HFF-Myc (cell line): ENCODE measurements at regions not wholly inside any gene's neighbourhood (a gene's known extent, or its start where the extent isn't known, plus 50 kb on each side); places are given as distances from the start of the nearest gene placed in this dataset.
"Not testable (repeated sequence)": the region's sequence is repeated elsewhere in the genome, so short reads cannot be mapped to it uniquely, and the experiment has no call there.

Experiments
- DNase-seq: peaks from one replicate; pipeline ENCODE4 v3.0.0-alpha.2; 2011; ENCODE audit warnings: low read depth; ENCODE audit errors: extremely low read depth
- H3K4me3 ChIP-seq: replicated peaks from 2 replicates; pipeline ENCODE4 v1.5.1; 2011; ENCODE audit warnings: low read depth, mild to moderate bottlenecking, control low read depth, low read length
- CTCF ChIP-seq: IDR thresholded peaks from 2 replicates; pipeline ENCODE4 v1.5.1; 2012; ENCODE audit warnings: mild to moderate bottlenecking, low read depth, low read length, control low read depth; ENCODE audit errors: missing control alignments

- TF ChIP-seq CTCF: no peak
- no peak overlapping the region for H3K4me3 ChIP-seq
- DNase-seq: no peak
These were observed 411.3 kb downstream of the KIF20B start for GRCh38 chr10:90112681-90113080.

DNA sequence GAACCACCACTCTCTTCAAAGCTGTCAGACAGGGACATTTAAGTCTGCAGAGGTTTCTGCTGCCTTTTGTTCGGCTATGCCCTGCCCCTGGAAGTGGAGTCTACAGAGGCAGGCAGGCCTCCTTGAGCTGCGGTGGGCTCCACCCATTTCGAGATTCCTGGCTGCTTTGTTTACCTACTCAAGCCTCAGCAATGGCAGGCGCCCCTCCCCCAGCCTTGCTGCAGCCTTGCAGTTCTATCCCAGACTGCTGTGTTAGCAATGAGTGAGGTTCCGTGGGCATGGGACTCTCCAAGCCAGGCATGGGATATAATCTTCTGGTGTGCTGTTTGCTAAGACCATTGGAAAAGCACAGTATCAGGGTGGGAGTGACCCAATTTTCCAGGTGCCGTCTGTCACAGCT, 417.2 kb downstream of the KIF20B start:
- not testable (repeated sequence) for DNase-seq, H3K4me3 ChIP-seq

GRCh38 chr10:90119631-90120280, 418.4 kb downstream of the KIF20B start:
- not testable (repeated sequence) for DNase-seq, H3K4me3 ChIP-seq

- no peak overlapping the region for H3K4me3 ChIP-seq
- TF ChIP-seq CTCF: no peak
- DNase-seq: no peak
These were observed 424.3 kb downstream of the KIF20B start for GRCh38 chr10:90125456-90126255.

DNA sequence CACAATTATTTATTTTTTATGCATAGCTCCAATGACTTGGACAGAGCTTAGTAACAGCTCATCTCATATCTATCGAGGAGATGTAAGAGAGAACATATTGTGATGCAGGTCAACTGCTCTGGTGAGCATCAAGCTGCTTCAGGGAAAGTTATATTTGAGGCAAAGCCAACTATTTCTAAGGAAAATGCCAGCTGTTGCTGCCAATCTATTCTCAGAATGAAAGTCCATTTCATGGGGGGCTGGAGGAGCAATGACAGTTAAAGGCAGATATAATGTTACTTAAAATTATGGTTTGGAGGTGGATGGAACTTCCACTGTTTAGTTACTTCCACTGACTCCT, 424.8 kb downstream of the KIF20B start:
- no peak for TF ChIP-seq CTCF
- no peak overlapping the region for H3K4me3 ChIP-seq
- no peak for DNase-seq

DNA sequence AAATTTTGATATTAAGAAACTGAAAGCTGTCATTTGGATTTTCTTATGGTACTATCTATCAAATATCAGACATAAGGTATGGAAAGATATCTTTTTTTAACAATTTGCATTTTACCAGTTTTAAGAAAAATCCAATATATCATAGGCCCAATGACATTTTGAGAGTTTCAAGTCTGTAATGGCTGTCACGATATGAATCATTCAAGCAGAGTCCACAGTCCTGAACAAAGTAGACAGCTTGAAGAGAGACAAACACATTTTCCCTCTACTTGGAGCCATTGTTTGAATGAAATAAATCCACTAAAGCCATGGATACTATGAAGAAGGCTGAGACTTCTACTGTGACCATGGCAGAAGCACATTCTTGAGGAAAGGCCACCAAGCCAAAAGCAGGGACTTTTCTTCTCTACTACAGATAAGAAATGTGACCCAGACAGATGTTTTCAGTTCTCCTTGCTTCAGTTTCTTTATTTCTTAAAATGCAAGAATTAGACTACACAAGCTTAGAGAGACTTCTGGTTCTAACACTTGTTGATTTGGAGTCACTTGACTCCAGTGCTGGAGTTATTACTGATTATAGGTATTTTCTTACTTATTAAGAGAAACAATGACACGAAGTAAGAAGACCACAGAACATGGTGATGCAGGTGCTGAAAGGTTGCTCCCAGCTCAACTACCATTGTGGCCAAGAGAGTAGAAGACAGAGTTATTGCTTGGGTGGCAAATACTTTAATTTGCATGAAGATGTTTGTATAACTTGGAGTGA, 429.1 kb downstream of the KIF20B start:
- no peak overlapping the region for H3K4me3 ChIP-seq
- no peak for TF ChIP-seq CTCF
- no peak for DNase-seq

- no peak for TF ChIP-seq CTCF
- no peak for DNase-seq
- H3K4me3 ChIP-seq: no peak overlapping the region
These were observed 432.2 kb downstream of the KIF20B start for GRCh38 chr10:90133606-90134005.
